Lung (tissue), 11 donors: ENCODE measurements at regions not wholly inside any gene's neighbourhood (a gene's known extent, or its start where the extent isn't known, plus 50 kb on each side); places are given as distances from the start of the nearest gene placed in this dataset.

Experiments
- ATAC-seq: fragments of 200-7000 bp; cut with Tn5 transposase; one replicate; pipeline ENCODE4 v1.9.1; 2020; ENCODE audit warnings: moderate number of reproducible peaks; ENCODE audit not compliant: insufficient read depth, low FRiP score
- DNase-seq, 3 donors: peaks; one replicate each; pipeline ENCODE4 v3.0.0-alpha.2; 2013 to 2017
- H3K27ac ChIP-seq, 2 donors: one replicate each; pipeline ENCODE4 v1.5.1; 2013; ENCODE audit warnings: mild to moderate bottlenecking in 2 of 2, moderate library complexity in 2 of 2, control low read depth in 1 of 2, inconsistent platforms in 1 of 2, low read depth in 1 of 2, low read length in 1 of 2
- H3K27me3 ChIP-seq, 3 donors: one replicate each; pipeline ENCODE4 v1.5.1; 2013; ENCODE audit warnings: low read length in 2 of 3; ENCODE audit not compliant: control insufficient read depth in 3 of 3, insufficient read depth in 3 of 3
- H3K36me3 ChIP-seq, 4 donors: one replicate each; pipeline ENCODE4 v1.5.1; 2013; ENCODE audit warnings: low read length in 4 of 4, mild to moderate bottlenecking in 1 of 4, moderate library complexity in 1 of 4; ENCODE audit not compliant: control insufficient read depth in 4 of 4, insufficient read depth in 4 of 4
- H3K4me1 ChIP-seq, 5 donors: one replicate each; pipeline ENCODE4 v1.5.1; 2013; ENCODE audit warnings: low read length in 5 of 5, mild to moderate bottlenecking in 2 of 5, moderate library complexity in 1 of 5; ENCODE audit not compliant: control insufficient read depth in 5 of 5, insufficient read depth in 5 of 5
- H3K4me3 ChIP-seq: one replicate; pipeline ENCODE4 v1.5.1; 2013; ENCODE audit warnings: mild to moderate bottlenecking, control low read depth, moderate library complexity
- H3K9ac ChIP-seq, 2 donors: one replicate each; pipeline ENCODE4 v1.5.1; 2013; ENCODE audit warnings: low read length in 2 of 2, control low read depth in 1 of 2; ENCODE audit not compliant: insufficient read depth in 1 of 2
- H3K9me3 ChIP-seq, 4 donors: one replicate each; pipeline ENCODE4 v1.5.1; 2013; ENCODE audit warnings: low read length in 3 of 4, mild to moderate bottlenecking in 1 of 4, moderate library complexity in 1 of 4; ENCODE audit not compliant: control insufficient read depth in 4 of 4, insufficient read depth in 3 of 4
- CTCF ChIP-seq: IDR thresholded peaks from 2 replicates; pipeline ENCODE4 v1.5.1; 2012; ENCODE audit warnings: mild to moderate bottlenecking; ENCODE audit errors: control extremely low read depth, extremely low read depth
- WGBS, 2 donors: extraction: QIAGEN DNeasy Blood & Tissue Kit; methylation state at CpG; one replicate each; pipeline ENCODE4 v1.1.7; 2013; 5-methylcytosine and 5-hydroxymethylcytosine counted together
- donor health status: control.
- donor health status: control.
- donor health status: Bipolar disorder and iron deficiency.
- donor health status: healthy.
- donor health status: DM: yes; HTN: yes; CAD: no.

- Histone ChIP-seq H3K27ac (no peak overlapping the region), H3K4me3 (no peak overlapping the region), H3K9ac (no peak overlapping the region), H3K27me3 (no peaks in the 10 kb centered on the region), H3K36me3 (no peaks in the 10 kb centered on the region), H3K9me3 (no peaks in the 10 kb centered on the region), H3K4me1 (no peaks in the 10 kb centered on the region)
- ATAC-seq (no peak), DNase-seq (no peak)
- WGBS, 2 donors: 69 to 85% methylated on average over 2 of the region's 2 CpGs
- no peak for TF ChIP-seq CTCF
These were observed 720.5 kb downstream of the TLE4 start for GRCh38 chr9:80292231-80292630.

GRCh38 chr9:80285326-80285725, 713.6 kb downstream of the TLE4 start:
- WGBS, 2 donors: 45 to 50% methylated on average over 2 of the region's 2 CpGs
- ATAC-seq: no peak
- TF ChIP-seq CTCF: no peak

GRCh38 chr9:80282766-80283165, 711.0 kb downstream of the TLE4 start:
- WGBS, 2 donors: 55 to 63% methylated on average over 3 of the region's 3 CpGs
- Histone ChIP-seq H3K36me3 (no peaks in the 10 kb centered on the region), H3K27me3 (no peaks in the 10 kb centered on the region), H3K27ac (no peak overlapping the region), H3K9ac (no peak overlapping the region), H3K4me3 (no peak overlapping the region), H3K4me1 (no peaks in the 10 kb centered on the region), H3K9me3 (no peaks in the 10 kb centered on the region)
- ATAC-seq (no peak), DNase-seq (peak in 1 of 3 donors; percentile 3)
- no peak for TF ChIP-seq CTCF

More at GRCh38 chr9:80285326-80285725, 713.6 kb downstream of the TLE4 start:
- Histone ChIP-seq H3K36me3 (no peaks in the 10 kb centered on the region), H3K4me1 (no peaks in the 10 kb centered on the region), H3K9ac (no peak overlapping the region), H3K9me3 (no peaks in the 10 kb centered on the region), H3K27ac (no peak overlapping the region), H3K4me3 (no peak overlapping the region), H3K27me3 (no peaks in the 10 kb centered on the region)
- peak in 2 of 3 donors; percentile 38 to 61 for DNase-seq

GRCh38 chr9:80259079-80259478, 687.3 kb downstream of the TLE4 start:
- TF ChIP-seq CTCF: no peak
- H3K4me1 ChIP-seq: no peaks in the 10 kb centered on the region
- H3K36me3 ChIP-seq: no peaks in the 10 kb centered on the region
- no peak overlapping the region for H3K4me3 ChIP-seq
- H3K27me3 ChIP-seq: no peaks in the 10 kb centered on the region
- DNase-seq: no peak
- 62 to 84% methylated on average over 2 of the region's 2 CpGs for WGBS, 2 donors
- no peak overlapping the region for H3K9ac ChIP-seq
- H3K27ac ChIP-seq: no peak overlapping the region
- no peaks in the 10 kb centered on the region for H3K9me3 ChIP-seq
- no peak for ATAC-seq
